ENCODE measurements at regions not wholly inside any gene's neighbourhood (a gene's known extent, or its start where the extent isn't known, plus 50 kb on each side); places are given as distances from the start of the nearest gene placed in this dataset.

DNA sequence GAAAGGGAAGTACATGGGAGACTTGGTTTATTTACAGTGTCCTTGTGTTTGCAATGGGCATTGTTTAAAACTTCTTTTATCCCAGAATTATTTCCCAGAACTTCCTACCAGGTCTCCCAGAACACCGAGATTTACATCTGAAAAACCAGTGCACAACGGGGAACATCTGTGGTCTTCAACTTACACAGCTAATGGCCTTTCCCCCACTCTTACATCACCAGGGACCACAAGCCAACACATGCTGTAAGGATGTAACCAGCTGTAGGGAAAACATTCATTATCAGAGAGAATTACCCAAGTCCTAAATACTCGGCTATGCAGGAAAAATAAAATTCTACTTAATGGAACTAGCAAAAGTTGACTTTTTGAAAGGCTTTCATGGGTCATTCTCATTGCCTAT lies 267.6 kb downstream of the DUSP6 start:
- TF ChIP-seq, protein P1, sequence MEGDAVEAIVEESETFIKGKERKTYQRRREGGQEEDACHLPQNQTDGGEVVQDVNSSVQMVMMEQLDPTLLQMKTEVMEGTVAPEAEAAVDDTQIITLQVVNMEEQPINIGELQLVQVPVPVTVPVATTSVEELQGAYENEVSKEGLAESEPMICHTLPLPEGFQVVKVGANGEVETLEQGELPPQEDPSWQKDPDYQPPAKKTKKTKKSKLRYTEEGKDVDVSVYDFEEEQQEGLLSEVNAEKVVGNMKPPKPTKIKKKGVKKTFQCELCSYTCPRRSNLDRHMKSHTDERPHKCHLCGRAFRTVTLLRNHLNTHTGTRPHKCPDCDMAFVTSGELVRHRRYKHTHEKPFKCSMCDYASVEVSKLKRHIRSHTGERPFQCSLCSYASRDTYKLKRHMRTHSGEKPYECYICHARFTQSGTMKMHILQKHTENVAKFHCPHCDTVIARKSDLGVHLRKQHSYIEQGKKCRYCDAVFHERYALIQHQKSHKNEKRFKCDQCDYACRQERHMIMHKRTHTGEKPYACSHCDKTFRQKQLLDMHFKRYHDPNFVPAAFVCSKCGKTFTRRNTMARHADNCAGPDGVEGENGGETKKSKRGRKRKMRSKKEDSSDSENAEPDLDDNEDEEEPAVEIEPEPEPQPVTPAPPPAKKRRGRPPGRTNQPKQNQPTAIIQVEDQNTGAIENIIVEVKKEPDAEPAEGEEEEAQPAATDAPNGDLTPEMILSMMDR (conservative IDR thresholded peaks at IDR 0.05; ENCODE audit: low read length) = no peak
- no peak for TF ChIP-seq EZH2phosphoT487 (IDR thresholded peaks at IDR 0.05; ENCODE audit: borderline replicate concordance, low read depth, low read length)
- Histone ChIP-seq H2AFZ (ENCODE audit: low read length) (no peak overlapping the region), H3K9me2 (ENCODE audit: insufficient read depth, low read length) (no peaks in the 10 kb centered on the region), H3K9me3 (ENCODE audit: low read length) (no peaks in the 10 kb centered on the region), H3K36me3 (ENCODE audit: insufficient read depth, low read length) (no peaks in the 10 kb centered on the region), H3K4me3 (ENCODE audit: low read depth, low read length, poor library complexity, severe bottlenecking) (no peak overlapping the region), H3K27ac (ENCODE audit: low read depth, low read length, poor library complexity, severe bottlenecking) (no peak overlapping the region), H3K4me2 (ENCODE audit: low read length) (no peak overlapping the region), H3K79me2 (ENCODE audit: insufficient read depth, low read depth, low read length) (no peaks in the 10 kb centered on the region), H3K4me1 (ENCODE audit: insufficient read depth, low read length, poor library complexity, severe bottlenecking) (no peaks in the 10 kb centered on the region), H4K20me1 (ENCODE audit: insufficient read depth, low read length) (no peaks in the 10 kb centered on the region)
- ChIA-PET CTCF (ENCODE audit: unreplicated experiment) (no interaction called here), POLR2A (no interaction called here)
- DNase-seq (ENCODE audit: low spot score) = no peak
- BruUV-seq (replicated peaks) = no TSS peak
- intact Hi-C loops (cut with micrococcal nuclease; ENCODE audit: unreplicated experiment) = no loop called here

DNA sequence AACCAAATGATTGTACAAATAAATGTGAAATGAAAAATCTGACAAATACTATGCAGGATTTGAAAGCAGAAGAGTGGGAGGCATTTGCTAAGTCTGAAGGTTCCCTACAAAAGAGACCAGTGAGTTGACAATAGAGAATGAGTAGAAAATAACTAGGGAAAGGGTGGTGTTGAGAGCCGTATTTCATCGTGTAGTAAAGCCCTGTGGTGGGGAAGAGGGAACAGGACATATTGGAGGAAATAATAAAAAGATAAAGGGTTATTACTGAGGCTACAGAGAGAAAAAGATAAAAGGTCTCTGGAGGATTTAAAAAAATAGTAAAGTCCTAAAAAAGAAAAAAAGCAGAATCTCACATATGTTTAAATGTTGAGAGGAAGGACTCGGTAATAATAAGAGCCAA lies 268.8 kb downstream of the DUSP6 start:
- no peak overlapping the region for H3K4me3 ChIP-seq (ENCODE audit: low read depth, low read length, poor library complexity, severe bottlenecking)
- H3K4me2 ChIP-seq (ENCODE audit: low read length) = no peak overlapping the region
- H3K4me1 ChIP-seq (ENCODE audit: insufficient read depth, low read length, poor library complexity, severe bottlenecking) = no peaks in the 10 kb centered on the region
- no peaks in the 10 kb centered on the region for H4K20me1 ChIP-seq (ENCODE audit: insufficient read depth, low read length)
- BruUV-seq (replicated peaks) = no TSS peak
- no peak for DNase-seq (ENCODE audit: low spot score)
- no peaks in the 10 kb centered on the region for H3K79me2 ChIP-seq (ENCODE audit: insufficient read depth, low read depth, low read length)
- H3K9me2 ChIP-seq (ENCODE audit: insufficient read depth, low read length) = no peaks in the 10 kb centered on the region
- ChIA-PET CTCF (ENCODE audit: unreplicated experiment) (no interaction called here), POLR2A (no interaction called here)
- H2AFZ ChIP-seq (ENCODE audit: low read length) = no peak overlapping the region
- no peak for TF ChIP-seq EZH2phosphoT487 (IDR thresholded peaks at IDR 0.05; ENCODE audit: borderline replicate concordance, low read depth, low read length)
- TF ChIP-seq, protein P1 (conservative IDR thresholded peaks at IDR 0.05; ENCODE audit: low read length) = no peak
- no peaks in the 10 kb centered on the region for H3K9me3 ChIP-seq (ENCODE audit: low read length)
- H3K36me3 ChIP-seq (ENCODE audit: insufficient read depth, low read length) = no peaks in the 10 kb centered on the region
- intact Hi-C loops (cut with micrococcal nuclease; ENCODE audit: unreplicated experiment) = no loop called here
- H3K27ac ChIP-seq (ENCODE audit: low read depth, low read length, poor library complexity, severe bottlenecking) = no peak overlapping the region

DNA sequence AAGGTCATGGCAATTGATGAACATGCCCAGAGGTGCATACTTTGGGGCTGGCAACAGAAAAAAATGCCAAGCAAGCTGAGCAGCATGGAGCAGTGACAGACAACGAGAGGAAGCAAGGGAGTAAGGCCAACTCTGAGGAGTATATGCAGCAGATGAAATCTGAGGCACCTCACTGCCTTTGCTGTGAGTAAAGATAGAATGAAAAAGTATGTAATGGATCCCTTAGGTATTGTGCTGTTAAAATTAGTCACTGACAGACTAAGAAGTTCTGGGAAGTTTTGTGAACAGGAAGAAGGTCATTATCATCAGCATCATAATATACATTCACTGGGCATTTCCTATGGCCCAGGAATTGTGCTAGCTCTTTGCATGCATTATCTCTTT lies 269.9 kb downstream of the DUSP6 start:
- no TSS peak for BruUV-seq (replicated peaks)
- H3K36me3 ChIP-seq (ENCODE audit: insufficient read depth, low read length) = no peaks in the 10 kb centered on the region
- no peaks in the 10 kb centered on the region for H3K9me3 ChIP-seq (ENCODE audit: low read length)
- no peak overlapping the region for H3K27ac ChIP-seq (ENCODE audit: low read depth, low read length, poor library complexity, severe bottlenecking)
- no peaks in the 10 kb centered on the region for H3K79me2 ChIP-seq (ENCODE audit: insufficient read depth, low read depth, low read length)
- CTCF ChIA-PET (ENCODE audit: unreplicated experiment) = no interaction called here
- no peak overlapping the region for H3K4me3 ChIP-seq (ENCODE audit: low read depth, low read length, poor library complexity, severe bottlenecking)
- no peak for DNase-seq (ENCODE audit: low spot score)
- H4K20me1 ChIP-seq (ENCODE audit: insufficient read depth, low read length) = no peaks in the 10 kb centered on the region
- TF ChIP-seq, protein P1 (conservative IDR thresholded peaks at IDR 0.05; ENCODE audit: low read length) = no peak
- no peak for TF ChIP-seq EZH2phosphoT487 (IDR thresholded peaks at IDR 0.05; ENCODE audit: borderline replicate concordance, low read depth, low read length)
- no peak overlapping the region for H3K4me2 ChIP-seq (ENCODE audit: low read length)
- no peaks in the 10 kb centered on the region for H3K9me2 ChIP-seq (ENCODE audit: insufficient read depth, low read length)
- POLR2A ChIA-PET = interaction anchor here (0.6 kb wide), 1 partner anchor 228 kb away, joined by 3 read pairs; no protein-coding TSS in a partner anchor
- no peaks in the 10 kb centered on the region for H3K4me1 ChIP-seq (ENCODE audit: insufficient read depth, low read length, poor library complexity, severe bottlenecking)
- intact Hi-C loops (cut with micrococcal nuclease; ENCODE audit: unreplicated experiment) = no loop called here
- no peak overlapping the region for H2AFZ ChIP-seq (ENCODE audit: low read length)
